GM18868 (cell line): ENCODE measurements at regions not wholly inside any gene's neighbourhood (a gene's known extent, or its start where the extent isn't known, plus 50 kb on each side); places are given as distances from the start of the nearest gene placed in this dataset.

Source experiments
- ATAC-seq: cut with Tn5 transposase; IDR thresholded peaks from one replicate; pipeline ENCODE4 v1.9.1; 2021; ENCODE audit warnings: mild to moderate bottlenecking, moderate library complexity; ENCODE audit not compliant: unreplicated experiment

- no peak for ATAC-seq
Observed at GRCh38 chr10:128775743-128776142, 649.5 kb upstream of the MKI67 start.

GRCh38 chr10:128776673-128777252, 650.5 kb upstream of the MKI67 start:
- no peak for ATAC-seq

- ATAC-seq, result no peak
Observed at GRCh38 chr10:128777342-128777741, 651.1 kb upstream of the MKI67 start.

- no peak for ATAC-seq
Observed at GRCh38 chr10:128779416-128779815, 653.2 kb upstream of the MKI67 start.

- no peak for ATAC-seq
Observed at GRCh38 chr10:128780156-128780761, 654.0 kb upstream of the MKI67 start.

- no peak for ATAC-seq
Observed at GRCh38 chr10:128781637-128782036, 655.4 kb upstream of the MKI67 start.

GRCh38 chr10:128784444-128784843, 658.2 kb upstream of the MKI67 start:
- no peak for ATAC-seq

GRCh38 chr10:128792426-128793140, 666.4 kb upstream of the MKI67 start:
- ATAC-seq, result no peak

GRCh38 chr10:128793726-128794655, 667.8 kb upstream of the MKI67 start:
- ATAC-seq, result no peak

GRCh38 chr10:128796396-128796912, 670.2 kb upstream of the MKI67 start:
- no peak for ATAC-seq

- ATAC-seq, result no peak
Observed at GRCh38 chr10:128802062-128802461, 665.0 kb upstream of the MGMT start.

- no peak for ATAC-seq
Observed at GRCh38 chr10:128803790-128804189, 663.3 kb upstream of the MGMT start.

GRCh38 chr10:128804411-128804810, 662.6 kb upstream of the MGMT start:
- no peak for ATAC-seq

GRCh38 chr10:128808921-128809440, 658.1 kb upstream of the MGMT start:
- no peak for ATAC-seq

- ATAC-seq, result no peak
Observed at GRCh38 chr10:128811511-128811910, 655.5 kb upstream of the MGMT start.

GRCh38 chr10:128812000-128812399, 655.0 kb upstream of the MGMT start:
- no peak for ATAC-seq

- no peak for ATAC-seq
Observed at GRCh38 chr10:128813574-128813973, 653.5 kb upstream of the MGMT start.

- ATAC-seq, result no peak
Observed at GRCh38 chr10:128814024-128814423, 653.0 kb upstream of the MGMT start.

- no peak for ATAC-seq
Observed at GRCh38 chr10:128814782-128815181, 652.3 kb upstream of the MGMT start.

GRCh38 chr10:128816726-128817125, 650.3 kb upstream of the MGMT start:
- no peak for ATAC-seq

- ATAC-seq, result no peak
Observed at GRCh38 chr10:128817636-128818035, 649.4 kb upstream of the MGMT start.
